A673 (cell line): ENCODE measurements at regions not wholly inside any gene's neighbourhood (a gene's known extent, or its start where the extent isn't known, plus 50 kb on each side); places are given as distances from the start of the nearest gene placed in this dataset.

ENCODE experiments used
- EZH2 ChIP-seq: fragments of 200-600 bp; sonication (generic); IDR thresholded peaks from 2 replicates; pipeline ENCODE4 v1.6.1; 2017; ENCODE audit warnings: borderline replicate concordance, low read depth, mild to moderate bottlenecking, mixed read lengths, antibody characterized with exemption, low read length; ENCODE audit not compliant: poor library complexity, severe bottlenecking
- TF ChIP-seq, protein P1 (sequence below): fragments of 300-800, 200-600 bp; sonication (generic); conservative IDR thresholded peaks from 2 replicates; pipeline ENCODE4 v1.5.1; 2017; ENCODE audit warnings: low read depth, mild to moderate bottlenecking, antibody characterized with exemption, low read length, moderate library complexity, mixed read lengths

DNA sequence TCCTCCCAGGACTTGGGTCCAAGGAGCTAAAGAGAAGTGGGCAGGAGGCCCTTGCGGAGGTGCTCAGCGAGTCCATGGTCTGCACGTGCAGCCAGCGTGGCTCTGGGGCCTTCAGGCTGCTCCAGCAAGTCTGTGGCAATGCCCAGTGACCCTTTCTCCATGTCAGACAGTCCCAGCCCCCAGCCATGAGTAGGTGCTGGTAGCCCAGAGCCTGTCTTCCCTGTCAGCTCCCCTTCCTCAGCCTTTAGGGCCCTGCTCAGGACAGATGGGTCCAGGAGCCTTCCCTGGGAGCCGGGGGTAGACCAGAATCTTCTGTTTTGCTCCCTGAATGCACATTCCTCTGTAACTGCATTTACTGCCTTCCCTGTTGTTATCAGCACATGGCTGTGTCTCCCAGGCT lies 147.2 kb upstream of the IRX2 start:
- TF ChIP-seq, protein P1, sequence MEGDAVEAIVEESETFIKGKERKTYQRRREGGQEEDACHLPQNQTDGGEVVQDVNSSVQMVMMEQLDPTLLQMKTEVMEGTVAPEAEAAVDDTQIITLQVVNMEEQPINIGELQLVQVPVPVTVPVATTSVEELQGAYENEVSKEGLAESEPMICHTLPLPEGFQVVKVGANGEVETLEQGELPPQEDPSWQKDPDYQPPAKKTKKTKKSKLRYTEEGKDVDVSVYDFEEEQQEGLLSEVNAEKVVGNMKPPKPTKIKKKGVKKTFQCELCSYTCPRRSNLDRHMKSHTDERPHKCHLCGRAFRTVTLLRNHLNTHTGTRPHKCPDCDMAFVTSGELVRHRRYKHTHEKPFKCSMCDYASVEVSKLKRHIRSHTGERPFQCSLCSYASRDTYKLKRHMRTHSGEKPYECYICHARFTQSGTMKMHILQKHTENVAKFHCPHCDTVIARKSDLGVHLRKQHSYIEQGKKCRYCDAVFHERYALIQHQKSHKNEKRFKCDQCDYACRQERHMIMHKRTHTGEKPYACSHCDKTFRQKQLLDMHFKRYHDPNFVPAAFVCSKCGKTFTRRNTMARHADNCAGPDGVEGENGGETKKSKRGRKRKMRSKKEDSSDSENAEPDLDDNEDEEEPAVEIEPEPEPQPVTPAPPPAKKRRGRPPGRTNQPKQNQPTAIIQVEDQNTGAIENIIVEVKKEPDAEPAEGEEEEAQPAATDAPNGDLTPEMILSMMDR: no peak
- no peak for TF ChIP-seq EZH2
